Stimulated activated CD4-positive, alpha-beta T cell treated with anti-CD3 and anti-CD28 coated beads, Interleukin-4, amount 100 ng/mL, for 24 hours (primary cell): ENCODE measurements at regions not wholly inside any gene's neighbourhood (a gene's known extent, or its start where the extent isn't known, plus 50 kb on each side); places are given as distances from the start of the nearest gene placed in this dataset.

Experiments used
- DNase-seq: peaks from one replicate; pipeline ENCODE4 v3.0.0-alpha.2; 2020

DNA sequence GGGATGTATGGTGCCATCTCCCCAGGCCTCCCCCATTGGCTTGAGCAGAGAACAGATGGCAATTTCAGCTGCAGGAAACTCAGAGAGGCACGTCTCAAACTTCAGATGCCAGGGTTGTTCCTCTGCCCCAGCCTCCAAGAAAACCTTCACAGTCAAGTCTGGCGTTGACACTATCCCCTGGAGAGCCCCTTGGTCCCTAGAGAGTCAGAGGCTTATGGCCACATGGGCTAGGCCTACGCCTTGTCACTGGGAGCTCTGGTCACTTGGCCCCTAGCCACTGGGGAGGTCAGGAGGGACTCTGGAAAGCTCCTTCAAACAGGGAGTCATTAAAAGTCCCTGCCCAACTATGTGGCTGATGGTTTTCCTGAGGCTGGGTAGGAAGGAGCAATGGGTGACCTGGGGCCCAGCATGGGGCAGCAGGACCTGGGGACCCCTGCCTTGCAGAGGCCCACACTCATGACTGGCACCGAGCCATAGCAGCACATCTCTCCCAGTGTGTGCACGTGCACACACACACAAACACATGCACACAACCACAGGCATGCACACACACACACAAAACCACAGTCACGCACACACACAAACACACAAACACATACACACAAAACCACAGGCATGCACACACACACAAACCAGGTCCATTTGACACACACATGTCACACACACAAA is 144.2 kb downstream of the GADD45G start:
- DNase-seq = no peak

DNA sequence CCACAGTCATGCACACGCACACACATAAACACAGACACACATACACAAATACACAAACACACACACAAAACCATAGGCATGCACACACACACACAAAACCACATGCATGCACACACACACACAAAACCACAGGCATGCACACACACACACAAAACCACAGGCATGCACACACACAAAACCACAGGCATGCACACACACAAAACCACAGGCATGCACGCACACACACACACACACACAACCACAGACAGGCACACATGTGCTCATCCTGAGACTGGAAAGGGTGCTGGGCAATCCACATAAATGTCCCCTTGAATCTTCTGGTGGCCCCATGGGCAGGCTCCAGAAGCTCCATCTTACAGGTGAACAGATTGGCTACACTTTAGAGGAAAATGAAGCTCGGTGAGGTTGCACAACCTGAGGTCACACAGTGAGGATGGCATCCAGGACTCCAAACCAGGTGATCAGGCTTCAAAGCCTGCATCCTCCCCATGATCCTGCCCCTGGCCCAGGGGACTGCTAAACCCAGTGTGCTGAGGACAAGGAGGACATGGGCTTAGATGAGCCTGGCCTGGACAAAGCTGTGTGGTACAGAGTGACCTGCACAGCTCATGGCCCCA is 144.8 kb downstream of the GADD45G start:
- DNase-seq = no peak

DNA sequence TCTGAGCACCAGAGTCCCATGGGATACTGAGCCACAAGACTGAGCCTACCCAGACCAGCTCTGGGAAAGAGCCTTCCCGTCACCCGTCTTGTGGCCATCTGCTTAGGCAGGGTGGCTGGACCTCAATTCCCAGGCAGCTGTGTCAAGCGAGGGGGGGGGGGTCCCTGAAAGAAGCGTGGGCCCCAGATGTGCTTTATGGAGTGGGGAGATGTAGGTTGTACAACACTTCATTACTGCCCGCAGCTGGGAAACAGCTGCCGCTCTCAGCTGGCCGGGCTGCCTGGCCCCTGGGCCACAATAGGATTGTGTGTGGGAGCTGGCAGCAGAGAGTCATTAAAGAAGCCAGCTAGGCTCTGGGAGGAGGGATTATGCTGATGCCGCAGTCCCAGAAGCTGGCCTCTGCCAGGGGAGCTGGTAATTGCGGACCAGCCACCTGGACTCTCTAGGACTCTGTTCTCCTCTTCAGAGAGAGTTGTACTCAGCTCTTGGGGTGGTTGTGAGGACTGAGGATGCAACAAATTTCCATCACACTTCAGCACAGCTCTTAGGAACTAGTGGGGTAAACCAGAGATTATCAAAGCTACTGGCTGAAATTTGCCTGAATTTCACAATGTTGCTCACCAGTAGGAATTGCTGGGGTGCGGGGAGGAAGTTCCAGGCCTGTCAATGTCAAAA is 145.4 kb downstream of the GADD45G start:
- no peak for DNase-seq

DNA sequence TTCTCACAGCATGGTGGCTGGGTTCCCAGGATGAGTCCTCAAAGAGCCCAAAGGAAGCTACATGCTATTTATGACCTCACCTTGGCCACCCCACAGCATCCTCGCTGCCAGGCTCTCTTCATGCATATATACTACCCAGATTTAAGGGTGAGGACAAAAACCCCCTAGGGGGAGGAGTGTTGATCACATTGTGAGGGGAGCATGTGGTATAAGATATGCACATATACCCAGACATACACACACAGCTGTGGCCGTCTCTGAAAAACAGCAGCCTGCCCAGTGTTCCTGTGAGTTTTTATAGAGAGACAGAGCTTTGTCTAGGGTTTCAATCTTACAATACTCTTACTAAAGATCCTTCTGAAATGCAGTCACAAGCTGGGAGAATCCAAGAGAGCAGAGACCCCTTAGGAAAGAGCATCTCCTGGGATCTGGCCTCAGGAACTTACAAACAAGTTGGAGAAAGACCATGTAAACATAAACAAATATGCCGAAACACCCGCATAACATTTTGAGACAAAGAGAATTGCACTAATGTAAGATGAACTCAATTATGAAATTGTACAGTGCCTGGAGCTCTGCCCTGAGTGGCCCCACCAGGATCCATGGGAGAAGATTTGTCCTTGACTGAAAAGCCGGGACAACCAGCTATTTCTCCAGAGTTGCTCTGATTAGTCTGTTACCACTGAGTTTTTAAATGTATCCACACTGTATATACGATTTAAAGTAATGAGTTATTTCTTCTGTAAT is 146.4 kb downstream of the GADD45G start:
- DNase-seq = no peak

DNA sequence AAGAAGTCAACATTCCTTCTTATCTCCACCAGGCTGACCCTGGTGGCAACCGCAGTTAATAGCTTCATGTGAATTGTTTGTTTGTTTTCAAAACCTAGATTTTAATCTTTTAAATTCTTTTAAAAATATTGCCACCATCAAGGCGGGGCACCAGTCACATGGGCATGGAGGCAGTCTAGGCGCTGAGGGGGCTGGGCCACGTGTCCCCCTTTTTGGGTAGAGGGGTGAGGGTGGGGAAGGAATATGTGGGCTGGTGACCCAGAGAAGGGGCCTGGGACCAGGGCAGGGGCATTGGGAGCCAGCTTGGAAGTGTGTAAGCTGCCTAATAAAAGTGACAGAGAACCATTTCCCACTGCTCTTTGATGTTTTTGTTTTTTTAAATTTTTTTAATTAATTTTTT is 147.3 kb downstream of the GADD45G start:
- DNase-seq = no peak

DNA sequence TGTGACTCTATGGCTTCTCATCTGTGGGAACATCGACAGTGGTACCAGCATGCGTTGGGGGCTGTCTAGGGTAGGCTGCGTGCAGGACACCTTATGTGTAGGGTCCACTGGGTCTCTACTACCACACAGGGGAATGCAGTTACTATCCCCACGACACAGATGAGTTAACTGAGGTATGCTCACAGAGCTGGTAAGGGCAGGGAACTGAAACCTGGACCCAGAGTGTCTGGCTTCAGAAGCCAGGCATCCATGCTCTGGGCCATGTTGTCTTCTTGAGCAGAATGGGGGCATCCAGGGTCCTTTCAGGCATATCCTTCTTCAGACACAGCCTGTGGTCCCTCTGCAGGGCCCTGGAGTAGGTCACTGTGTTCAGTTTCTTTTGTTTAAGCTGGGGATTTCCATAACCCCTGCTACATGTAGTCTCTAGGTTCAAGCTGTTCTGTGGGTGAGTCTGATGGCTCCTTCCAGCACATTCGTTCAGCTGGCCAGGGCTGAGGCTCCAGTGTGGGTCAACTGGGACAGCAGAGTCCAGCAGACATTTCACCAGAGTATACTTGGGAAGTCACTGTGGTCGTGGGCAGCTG is 148.8 kb downstream of the GADD45G start:
- DNase-seq = no peak

DNA sequence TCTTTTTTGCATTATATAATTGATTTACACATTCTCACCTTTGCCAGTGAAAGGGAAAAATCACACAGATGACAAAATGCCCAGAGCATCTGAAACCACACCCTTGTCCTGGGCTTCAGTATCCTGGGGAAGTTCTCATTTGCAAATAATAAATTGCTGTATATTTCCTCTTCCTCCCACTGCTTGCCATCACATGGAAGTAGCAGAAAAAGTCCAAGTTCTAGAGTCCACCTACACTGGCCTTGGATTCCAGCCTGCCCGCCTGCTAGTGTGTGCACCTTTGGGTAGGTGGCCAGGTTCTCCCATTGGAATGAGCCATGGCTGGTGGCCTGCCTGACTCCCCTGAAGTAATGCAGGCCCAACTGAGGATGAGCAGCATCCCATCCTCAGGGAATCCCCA is 149.4 kb downstream of the GADD45G start:
- no peak for DNase-seq

DNA sequence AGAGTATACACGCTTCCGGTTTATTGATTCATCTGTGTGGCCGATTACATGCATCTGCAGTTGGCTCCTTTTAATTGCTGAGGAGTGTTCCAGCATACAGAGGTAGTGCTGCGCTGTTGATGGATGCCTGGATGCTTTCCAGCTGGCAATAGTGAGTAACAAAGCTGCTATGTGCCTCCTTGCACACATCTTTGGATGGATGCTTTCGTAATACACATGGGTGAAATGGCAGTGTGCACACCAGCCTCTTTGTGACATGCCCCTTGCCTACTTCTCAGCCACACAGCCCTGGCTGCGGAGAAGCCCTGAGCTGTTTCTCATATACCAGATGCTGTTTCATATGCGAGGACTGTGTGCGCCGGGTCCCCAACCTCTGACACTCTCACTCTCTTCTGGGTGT is 151.0 kb downstream of the GADD45G start:
- no peak for DNase-seq

DNA sequence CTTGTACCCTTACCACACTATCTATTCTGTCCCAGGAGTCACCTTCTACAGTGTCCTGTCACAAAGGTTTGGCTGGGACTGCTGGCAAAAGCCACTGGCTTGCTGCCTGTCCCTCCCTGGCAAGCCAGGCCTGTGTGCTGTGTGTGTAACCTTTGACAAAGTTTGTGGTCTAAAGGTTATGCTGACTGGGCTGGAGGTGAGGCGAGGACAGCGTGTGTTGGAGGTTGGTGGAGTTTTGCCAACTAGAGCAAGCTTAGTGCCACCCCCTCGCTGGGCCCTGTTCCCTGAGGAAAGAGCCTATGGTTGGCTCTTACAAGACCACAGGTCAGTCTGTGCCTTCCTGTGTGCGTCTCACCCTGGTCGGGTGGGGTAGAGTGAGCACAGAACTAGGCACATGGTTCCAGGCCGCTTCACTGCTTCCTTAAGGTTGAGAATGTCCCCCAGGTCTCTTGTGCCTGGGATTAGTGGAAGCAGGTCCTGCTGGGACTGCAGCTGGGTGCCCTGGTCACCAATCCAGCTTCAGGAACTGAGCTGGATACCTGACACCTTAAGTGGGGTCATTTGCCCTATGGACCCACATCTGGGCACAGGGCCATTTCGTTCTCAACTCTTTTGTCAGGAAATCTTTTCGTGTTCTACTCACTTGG is 152.2 kb downstream of the GADD45G start:
- no peak for DNase-seq

DNA sequence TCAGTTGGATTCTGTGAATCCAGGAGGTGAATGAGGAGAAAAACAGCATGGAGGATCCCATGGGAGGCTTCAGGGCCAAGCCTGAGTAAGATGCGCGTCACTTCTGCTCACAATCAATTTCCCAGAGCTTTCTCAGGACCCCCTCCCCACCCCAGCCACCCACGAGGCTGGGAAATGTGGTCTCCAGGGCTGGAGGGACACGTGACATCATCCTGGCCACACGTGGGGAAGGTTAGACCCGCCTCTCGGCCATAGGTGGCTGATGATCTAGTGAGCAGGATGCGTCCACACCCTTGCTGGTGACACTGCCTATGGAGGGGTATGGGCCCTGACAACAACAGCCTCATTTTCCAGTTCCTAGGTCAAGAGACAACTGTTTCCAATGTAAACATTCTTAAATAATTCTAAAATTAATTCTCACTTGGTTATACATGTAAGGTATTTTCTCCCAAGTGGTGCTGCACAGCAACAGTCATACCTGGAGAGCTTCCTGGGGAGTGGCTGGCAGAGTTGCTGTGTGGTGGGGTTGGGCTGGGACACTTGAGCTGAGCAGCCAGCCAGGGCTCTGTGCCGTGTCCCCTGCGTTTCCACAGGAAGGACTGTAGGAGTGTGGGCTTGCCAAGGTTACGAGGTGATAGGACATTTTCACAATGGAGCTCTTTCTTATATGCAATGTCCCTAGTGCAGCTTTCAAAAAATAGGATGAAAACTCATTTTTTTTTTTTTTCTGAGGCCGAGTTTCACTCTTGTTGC is 153.1 kb downstream of the GADD45G start:
- no peak for DNase-seq

DNA sequence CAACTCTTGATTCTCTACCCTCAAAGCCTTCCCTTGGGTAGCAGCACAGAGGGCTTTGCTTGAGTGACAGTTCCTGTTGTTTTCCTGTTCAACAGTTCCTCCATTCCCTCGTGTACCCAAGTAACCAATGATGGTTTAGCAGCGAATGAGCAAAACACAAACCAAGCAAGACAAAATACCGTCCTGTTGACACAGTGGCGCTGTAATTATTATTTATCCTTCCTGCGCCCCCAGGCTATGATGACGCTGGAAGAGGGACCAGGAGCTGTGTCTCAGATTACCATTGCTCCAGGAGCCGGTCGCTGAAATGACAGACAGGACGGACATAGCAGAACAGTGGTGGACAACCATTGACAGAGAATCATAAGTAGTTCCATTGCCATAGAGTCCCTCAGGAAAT is 154.8 kb downstream of the GADD45G start:
- DNase-seq = no peak

DNA sequence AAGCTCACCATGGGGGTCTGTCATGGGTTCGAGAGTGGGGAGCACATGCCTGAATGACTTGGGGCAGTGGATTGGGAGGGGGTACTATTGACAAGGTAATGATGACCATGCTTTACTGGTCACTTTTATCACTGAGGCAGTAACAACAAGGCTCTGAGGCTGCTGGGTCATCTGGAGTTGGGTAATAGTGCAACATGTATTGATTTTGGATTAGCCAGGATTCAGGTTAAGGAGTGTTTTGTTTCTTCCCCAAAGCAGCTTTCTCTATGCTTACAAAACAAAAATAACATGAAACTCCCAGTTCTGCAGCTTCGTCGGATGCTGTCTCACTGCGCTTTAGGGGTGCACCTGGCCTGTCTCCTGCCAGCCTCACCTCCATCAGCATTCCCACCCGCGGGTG is 155.3 kb downstream of the GADD45G start:
- DNase-seq = no peak

DNA sequence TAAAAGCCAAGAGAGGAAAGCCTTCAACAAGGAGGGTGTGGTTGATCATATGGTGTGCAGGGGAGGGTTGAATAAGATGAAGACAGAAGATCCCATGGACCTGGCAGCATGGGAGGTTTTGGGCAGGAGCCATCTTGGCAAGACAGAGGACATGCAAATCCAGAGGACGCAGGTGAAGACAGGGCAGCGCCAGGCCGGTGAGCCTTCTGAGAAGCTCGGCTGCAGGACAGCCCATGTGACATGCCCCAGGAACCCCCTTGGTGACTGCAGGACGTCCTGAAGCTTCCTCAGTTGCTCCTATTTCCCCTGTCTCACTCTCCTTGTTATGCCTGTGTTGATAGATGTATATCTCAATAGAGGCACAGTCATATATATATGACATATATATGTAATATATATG is 159.4 kb downstream of the GADD45G start:
- no peak for DNase-seq

DNA sequence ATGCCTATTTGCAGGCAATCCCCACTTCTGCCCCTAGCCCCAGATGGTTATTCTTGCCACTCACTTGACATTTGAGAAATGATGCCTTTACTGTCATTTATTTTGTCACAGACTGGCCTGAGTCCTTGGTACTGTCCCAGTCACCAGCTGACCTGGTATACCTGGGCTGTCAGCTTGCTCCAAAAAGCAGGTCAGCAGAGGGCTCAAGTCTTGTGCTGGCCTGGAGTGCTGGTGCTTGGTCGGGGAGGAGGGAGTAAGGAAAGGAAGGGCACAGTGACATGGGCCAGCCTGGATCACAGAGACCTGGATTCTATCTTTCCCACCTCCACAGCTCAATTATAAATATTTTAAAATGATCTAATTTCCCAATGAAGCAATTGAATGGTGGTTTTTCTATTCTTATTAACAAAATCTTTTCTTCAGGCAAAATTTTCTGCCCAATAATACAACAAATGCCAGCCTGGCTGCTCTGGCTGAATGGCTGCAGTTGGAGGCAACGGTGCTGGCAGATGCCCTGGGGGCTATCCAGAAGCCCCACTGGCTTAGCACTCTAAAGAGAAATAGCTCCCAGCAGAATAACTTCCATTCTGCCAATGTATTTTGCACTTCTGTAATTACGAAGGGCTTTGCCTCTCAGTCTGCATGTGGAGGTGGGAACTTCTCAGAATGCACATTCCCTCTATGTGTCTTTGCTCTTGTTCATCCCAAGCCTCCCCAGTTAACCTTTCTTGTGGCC is 160.6 kb downstream of the GADD45G start:
- no peak for DNase-seq

DNA sequence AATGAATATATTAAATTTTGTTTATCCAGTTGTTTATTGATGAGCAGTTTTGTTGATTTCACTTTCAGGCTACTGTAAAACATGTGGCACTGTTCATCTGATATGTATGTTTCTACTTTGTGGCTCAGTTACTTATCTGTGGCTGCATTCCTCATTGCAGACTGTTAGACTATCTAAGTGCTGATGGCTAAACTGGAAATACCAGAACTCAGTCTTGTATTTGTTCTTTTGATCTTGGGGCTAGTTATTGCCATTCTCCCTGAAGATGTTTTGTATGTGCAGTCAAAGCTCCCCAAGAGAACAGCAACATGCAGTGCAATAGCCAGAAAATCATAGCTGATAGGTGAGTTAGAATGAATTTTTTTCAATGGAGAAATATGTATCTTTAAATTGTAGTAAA is 162.2 kb downstream of the GADD45G start:
- no peak for DNase-seq

DNA sequence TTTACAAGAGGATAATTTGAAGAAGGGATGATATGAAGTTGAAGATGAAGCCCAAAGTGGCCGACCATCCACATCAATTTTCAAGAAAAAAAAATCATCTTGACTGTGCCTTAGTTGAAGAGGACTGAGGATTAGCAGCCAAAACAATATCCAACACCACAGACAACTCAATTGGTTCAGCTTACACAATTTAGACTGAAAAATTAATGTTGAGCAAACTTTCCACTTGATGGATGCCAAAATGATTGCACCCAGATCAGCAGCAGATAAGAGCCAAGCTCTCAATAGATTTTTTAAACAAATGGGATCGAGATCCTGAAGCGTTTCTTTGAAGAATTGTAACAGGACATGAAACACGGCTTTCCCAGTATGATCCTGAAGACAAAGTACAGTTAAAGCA is 163.2 kb downstream of the GADD45G start:
- no peak for DNase-seq

DNA sequence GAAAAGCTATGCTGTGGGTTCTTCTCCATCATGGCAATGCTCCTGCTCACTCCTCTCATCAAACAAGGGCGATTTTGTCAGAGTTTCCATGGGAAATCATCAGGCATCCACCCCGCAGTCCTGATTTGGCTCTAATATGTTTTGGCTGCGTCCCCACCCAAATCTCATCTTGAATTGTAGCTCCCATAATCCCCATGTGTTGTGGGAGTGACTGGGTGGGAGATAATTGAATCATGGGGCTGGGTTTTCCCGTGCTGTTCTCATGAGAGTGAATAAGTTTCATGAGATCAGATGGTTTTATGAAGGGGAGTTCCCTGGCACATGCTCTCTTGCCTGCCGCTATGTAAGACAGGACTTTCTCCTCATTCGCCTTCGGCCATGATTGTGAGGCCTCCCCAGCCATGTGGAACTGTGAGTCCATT is 163.8 kb downstream of the GADD45G start:
- no peak for DNase-seq

DNA sequence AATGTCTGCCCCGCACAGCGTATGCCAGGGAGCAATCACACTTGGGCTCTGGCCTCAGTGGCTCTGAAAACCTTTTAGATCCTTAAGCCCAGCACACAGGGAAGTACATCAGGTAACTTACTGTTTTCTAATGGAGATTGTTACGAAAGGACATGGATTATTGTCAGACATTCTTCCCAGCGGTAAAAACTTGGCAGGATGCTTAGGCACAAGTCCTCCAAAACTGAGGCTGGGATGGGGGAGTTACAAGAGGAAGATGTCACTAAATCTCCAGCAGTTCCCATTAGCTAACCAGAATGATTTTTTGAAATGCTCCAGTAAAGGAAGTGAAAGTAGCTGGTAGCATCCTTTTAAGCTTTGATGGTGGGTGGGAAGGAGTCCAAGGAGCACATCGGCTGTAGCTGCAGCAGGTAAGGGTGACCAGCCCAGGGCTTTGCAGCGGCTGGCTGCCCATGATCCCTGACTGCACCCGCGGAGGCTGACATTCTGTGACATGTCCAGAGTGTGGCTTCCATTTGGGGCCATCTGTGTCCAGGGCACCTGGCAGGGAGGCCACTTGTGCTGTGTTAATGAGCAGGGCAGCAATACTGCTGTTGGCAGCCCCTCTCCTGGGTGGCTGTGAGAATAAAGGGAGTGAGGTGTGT is 165.8 kb downstream of the GADD45G start:
- DNase-seq = no peak

DNA sequence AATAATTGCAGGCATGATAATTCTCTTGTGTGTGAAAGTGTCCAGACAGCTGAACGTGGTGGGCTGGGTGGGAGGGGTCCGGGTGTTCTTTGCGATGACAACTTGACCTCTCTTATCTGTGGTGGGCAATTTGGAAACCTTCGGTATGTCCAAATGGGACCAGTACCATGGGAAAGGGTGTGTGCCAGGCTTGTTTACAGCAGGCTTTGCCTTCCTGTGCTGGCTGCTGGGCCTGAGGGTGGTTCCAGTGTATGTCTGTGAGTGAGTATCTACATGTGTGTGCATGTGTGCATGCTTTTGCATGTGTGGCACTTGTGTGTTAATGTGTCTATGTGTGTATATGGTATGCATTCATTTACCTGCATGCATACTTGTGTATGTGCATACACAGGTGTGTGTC is 166.4 kb downstream of the GADD45G start:
- DNase-seq = no peak

DNA sequence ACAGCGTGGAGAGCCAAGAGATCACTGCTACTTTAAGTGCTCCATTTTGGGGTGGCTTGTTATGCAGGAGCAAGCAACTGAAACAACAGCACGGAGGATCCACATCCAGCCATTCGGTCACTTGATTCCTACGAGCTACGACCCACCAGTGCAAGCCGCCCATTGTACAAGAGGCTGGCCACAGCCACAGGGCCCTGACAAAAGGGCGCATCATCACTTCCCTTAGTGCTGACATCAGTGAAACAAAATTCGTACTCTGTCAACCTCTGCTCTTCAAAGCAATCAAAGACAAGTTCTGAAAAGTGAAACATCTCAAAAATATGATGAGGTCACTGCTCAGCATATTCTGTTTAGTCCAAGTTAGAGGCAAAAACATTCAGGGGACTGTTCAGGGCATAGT is 168.4 kb downstream of the GADD45G start:
- DNase-seq = no peak

DNA sequence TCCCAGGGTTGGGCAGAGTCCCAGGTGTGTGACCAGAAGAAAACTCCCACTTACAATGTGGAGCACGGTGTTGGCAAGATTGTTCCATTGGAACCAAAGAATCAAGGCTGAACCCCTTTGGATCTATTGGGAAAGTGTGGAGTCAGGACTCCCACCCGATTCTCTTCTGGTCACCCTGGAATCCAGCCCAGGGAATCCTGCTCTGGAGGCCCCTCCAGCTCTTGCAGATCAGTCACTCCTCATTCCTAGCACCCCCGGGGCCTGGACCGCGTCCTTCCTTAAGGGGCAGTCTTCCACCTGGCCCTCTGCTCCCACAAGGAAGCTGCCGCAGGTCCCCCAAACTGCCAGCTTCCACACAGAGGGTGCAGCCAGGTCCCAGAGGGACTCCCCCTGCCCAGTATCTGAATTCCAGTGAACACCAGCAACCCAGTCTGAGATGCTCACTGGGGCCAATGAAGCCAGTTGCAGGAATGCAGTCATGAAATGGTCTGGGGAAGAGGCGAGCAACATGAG is 170.1 kb downstream of the GADD45G start:
- DNase-seq = no peak
